Fibroblast of pulmonary artery (primary cell): ENCODE measurements at regions not wholly inside any gene's neighbourhood (a gene's known extent, or its start where the extent isn't known, plus 50 kb on each side); places are given as distances from the start of the nearest gene placed in this dataset.

Source experiments
- DNase-seq: peaks from one replicate; pipeline ENCODE4 v3.0.0-alpha.2; 2010; ENCODE audit warnings: low read depth
- H3K4me3 ChIP-seq: replicated peaks from 2 replicates; pipeline ENCODE4 v1.5.1; 2011; ENCODE audit warnings: low read depth, mild to moderate bottlenecking, control low read depth, low read length, moderate library complexity
- CTCF ChIP-seq: IDR thresholded peaks from 2 replicates; pipeline ENCODE4 v1.5.1; 2011; ENCODE audit warnings: mild to moderate bottlenecking, control low read depth, low read length, inconsistent platforms; ENCODE audit errors: missing control alignments

GRCh38 chr3:28847736-28848135 is 433.1 kb upstream of the RBMS3 start:
- no peak for DNase-seq
- no peak for TF ChIP-seq CTCF
- no peak overlapping the region for H3K4me3 ChIP-seq

- no peak overlapping the region for H3K4me3 ChIP-seq
- TF ChIP-seq CTCF = no peak
- DNase-seq = peak; percentile 75
These were observed 430.7 kb upstream of the RBMS3 start for GRCh38 chr3:28850186-28850585.

GRCh38 chr3:28853830-28854229 is 427.0 kb upstream of the RBMS3 start:
- peak; percentile 26 for TF ChIP-seq CTCF
- peak; percentile 51 for DNase-seq
- H3K4me3 ChIP-seq = no peak overlapping the region

- DNase-seq = peak; percentile 4
- no peak overlapping the region for H3K4me3 ChIP-seq
- TF ChIP-seq CTCF = no peak
These were observed 424.1 kb upstream of the RBMS3 start for GRCh38 chr3:28856796-28857195.

- DNase-seq = peak; percentile 8
- no peak overlapping the region for H3K4me3 ChIP-seq
- TF ChIP-seq CTCF = no peak
These were observed 421.0 kb upstream of the RBMS3 start for GRCh38 chr3:28859897-28860296.

- TF ChIP-seq CTCF = no peak
- peak; percentile 75 for DNase-seq
- no peak overlapping the region for H3K4me3 ChIP-seq
These were observed 420.6 kb upstream of the RBMS3 start for GRCh38 chr3:28860307-28860706.

GRCh38 chr3:28863186-28863585 is 417.7 kb upstream of the RBMS3 start:
- DNase-seq = no peak

More at GRCh38 chr3:28863186-28863585, 417.7 kb upstream of the RBMS3 start:
- no peak for TF ChIP-seq CTCF
- H3K4me3 ChIP-seq = no peak overlapping the region
